ENCODE measurements at regions not wholly inside any gene's neighbourhood (a gene's known extent, or its start where the extent isn't known, plus 50 kb on each side); places are given as distances from the start of the nearest gene placed in this dataset.

- no peaks in the 10 kb centered on the region for H3K36me3 Mint-ChIP-seq
Measured at GRCh38 chr9:105114964-105115728, 129.3 kb upstream of the SLC44A1 start.

GRCh38 chr9:105116052-105116868, 128.2 kb upstream of the SLC44A1 start:
- no peak for DNase-seq (ENCODE audit: extremely low spot score, unreplicated experiment)
- Mint-ChIP-seq H3K27me3 (no peaks in the 10 kb centered on the region), H3K9me3 (no peaks in the 10 kb centered on the region), H3K27ac (no peak overlapping the region), H3K4me1 (ENCODE audit: unreplicated experiment) (peaks cover 9% of the 10 kb centered on the region), H3K36me3 (no peaks in the 10 kb centered on the region), H3K4me3 (no peak overlapping the region)
- no peak for TF ChIP-seq CTCF (conservative IDR thresholded peaks at IDR 0.05)

More at GRCh38 chr9:105114964-105115728, 129.3 kb upstream of the SLC44A1 start:
- no peak for TF ChIP-seq CTCF (conservative IDR thresholded peaks at IDR 0.05)
- DNase-seq (ENCODE audit: extremely low spot score, unreplicated experiment) = no peak
- H3K4me1 Mint-ChIP-seq (ENCODE audit: unreplicated experiment) = peaks cover 9% of the 10 kb centered on the region
- no peak overlapping the region for H3K4me3 Mint-ChIP-seq
- no peak overlapping the region for H3K27ac Mint-ChIP-seq
- no peaks in the 10 kb centered on the region for H3K9me3 Mint-ChIP-seq
- H3K27me3 Mint-ChIP-seq = no peaks in the 10 kb centered on the region

- DNase-seq (ENCODE audit: extremely low spot score, unreplicated experiment) = no peak
- H3K9me3 Mint-ChIP-seq = no peaks in the 10 kb centered on the region
- no peaks in the 10 kb centered on the region for H3K27me3 Mint-ChIP-seq
- no peak overlapping the region for H3K27ac Mint-ChIP-seq
- no peaks in the 10 kb centered on the region for H3K36me3 Mint-ChIP-seq
- TF ChIP-seq CTCF (conservative IDR thresholded peaks at IDR 0.05) = no peak
- H3K4me3 Mint-ChIP-seq = no peak overlapping the region
- peaks cover 9% of the 10 kb centered on the region for H3K4me1 Mint-ChIP-seq (ENCODE audit: unreplicated experiment)
Measured at GRCh38 chr9:105117234-105117633, 127.2 kb upstream of the SLC44A1 start.

GRCh38 chr9:105118636-105119035, 125.8 kb upstream of the SLC44A1 start:
- TF ChIP-seq CTCF (conservative IDR thresholded peaks at IDR 0.05) = no peak
- Mint-ChIP-seq H3K36me3 (no peaks in the 10 kb centered on the region), H3K4me1 (ENCODE audit: unreplicated experiment) (peaks cover 9% of the 10 kb centered on the region), H3K27me3 (no peaks in the 10 kb centered on the region), H3K27ac (peak overlapping the region; percentile 68), H3K4me3 (no peak overlapping the region), H3K9me3 (no peaks in the 10 kb centered on the region)
- DNase-seq (ENCODE audit: extremely low spot score, unreplicated experiment) = no peak

- Mint-ChIP-seq H3K9me3 (no peaks in the 10 kb centered on the region), H3K27me3 (no peaks in the 10 kb centered on the region), H3K27ac (peak overlapping the region; percentile 68), H3K36me3 (no peaks in the 10 kb centered on the region), H3K4me3 (no peak overlapping the region), H3K4me1 (ENCODE audit: unreplicated experiment) (peaks cover 9% of the 10 kb centered on the region)
- TF ChIP-seq CTCF (conservative IDR thresholded peaks at IDR 0.05) = no peak
- DNase-seq (ENCODE audit: extremely low spot score, unreplicated experiment) = no peak
Measured at GRCh38 chr9:105119156-105119555, 125.3 kb upstream of the SLC44A1 start.
